Breast epithelium (tissue), 3 donors: ENCODE measurements at regions not wholly inside any gene's neighbourhood (a gene's known extent, or its start where the extent isn't known, plus 50 kb on each side); places are given as distances from the start of the nearest gene placed in this dataset.

Experiments used
- CTCF ChIP-seq, 3 donors: fragments of 450-650 bp; IDR thresholded peaks; one replicate each; pipeline ENCODE4 v1.5.1; 2016 to 2017; ENCODE audit warnings: antibody characterized with exemption in 3 of 3, mild to moderate bottlenecking in 3 of 3, moderate library complexity in 3 of 3
- POLR2A ChIP-seq: fragments of 450-650 bp; IDR thresholded peaks from one replicate; pipeline ENCODE4 v1.6.1; 2016; ENCODE audit warnings: antibody characterized with exemption, mild to moderate bottlenecking, moderate library complexity
- POLR2AphosphoS5 ChIP-seq, 3 donors: sonication (generic); formaldehyde crosslinking; IDR thresholded peaks; one replicate each; pipeline ENCODE4 v1.6.1; 2017; ENCODE audit warnings: antibody characterized with exemption in 3 of 3

GRCh38 chr4:106583567-106583966, 215.0 kb upstream of the GIMD1 start:
- TF ChIP-seq CTCF (IDR thresholded peaks at IDR 0.05): no peak
- TF ChIP-seq POLR2A: no peak
- no peak for TF ChIP-seq POLR2AphosphoS5 (IDR thresholded peaks at IDR 0.05)
